Tibial nerve (tissue), 4 donors: ENCODE measurements at regions not wholly inside any gene's neighbourhood (a gene's known extent, or its start where the extent isn't known, plus 50 kb on each side); places are given as distances from the start of the nearest gene placed in this dataset.

Source experiments
- CTCF ChIP-seq, 5 experiments: fragments of 200-600 bp in 3 of 5; fragments of 450-650 bp in 2 of 5; sonication (generic) in 3 of 5; IDR thresholded peaks; one replicate each; pipeline ENCODE4 v1.5.1; 2016 to 2019; ENCODE audit warnings: antibody characterized with exemption in 5 of 5, mild to moderate bottlenecking in 3 of 5, moderate library complexity in 2 of 5
- EP300 ChIP-seq, 2 donors: sonication (generic); formaldehyde crosslinking; IDR thresholded peaks; one replicate each; pipeline ENCODE4 v1.6.1; 2017; ENCODE audit warnings: antibody characterized with exemption in 2 of 2, mild to moderate bottlenecking in 1 of 2
- POLR2A ChIP-seq, 2 donors: fragments of 450-650 bp; IDR thresholded peaks; one replicate each; pipeline ENCODE4 v1.6.1; 2017; ENCODE audit warnings: antibody characterized with exemption in 2 of 2, mild to moderate bottlenecking in 2 of 2, moderate library complexity in 2 of 2

DNA sequence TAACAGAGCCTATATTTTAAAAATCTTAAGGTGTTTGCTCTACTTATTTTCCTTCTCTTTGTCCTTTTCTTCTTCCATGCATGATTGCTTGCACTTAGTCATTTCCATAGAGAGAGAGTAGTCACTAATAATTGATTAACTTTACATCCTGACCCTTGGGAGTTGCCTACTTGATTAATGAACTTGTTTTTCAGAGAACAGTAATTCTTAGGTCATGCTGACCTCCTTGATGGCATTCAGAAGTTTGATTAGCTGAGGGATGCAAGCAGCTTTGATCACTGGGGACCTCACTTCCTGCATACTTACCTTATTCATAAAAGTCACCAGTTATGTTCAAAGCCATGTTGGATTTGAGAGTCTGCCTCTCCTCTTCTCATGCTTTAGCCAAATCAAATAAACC lies 715.6 kb upstream of the ID4 start:
- TF ChIP-seq CTCF (IDR thresholded peaks at IDR 0.05), result no peak
- no peak for TF ChIP-seq POLR2A (IDR thresholded peaks at IDR 0.05)
- TF ChIP-seq EP300 (IDR thresholded peaks at IDR 0.05), result no peak
